HUES6 (cell line): ENCODE measurements at regions not wholly inside any gene's neighbourhood (a gene's known extent, or its start where the extent isn't known, plus 50 kb on each side); places are given as distances from the start of the nearest gene placed in this dataset.

Experiments used
- H3K27ac ChIP-seq: 2 replicates; pipeline ENCODE4 v1.7.0; 2013; ENCODE audit warnings: low read depth, mild to moderate bottlenecking, low read length, inconsistent platforms
- H3K27me3 ChIP-seq: 2 replicates; pipeline ENCODE4 v1.6.1; 2013; ENCODE audit warnings: low read length; ENCODE audit not compliant: control insufficient read depth, insufficient read depth
- H3K36me3 ChIP-seq: 2 replicates; pipeline ENCODE4 v1.6.1; 2013; ENCODE audit warnings: low read length; ENCODE audit not compliant: control insufficient read depth, insufficient read depth
- H3K4me1 ChIP-seq: 2 replicates; pipeline ENCODE4 v1.6.1; 2013; ENCODE audit warnings: low read length; ENCODE audit not compliant: control insufficient read depth, insufficient read depth
- H3K4me3 ChIP-seq: 2 replicates; pipeline ENCODE4 v1.5.1; 2013; ENCODE audit warnings: low read depth, low read length
- H3K9ac ChIP-seq: one replicate; pipeline ENCODE4 v1.6.1; 2013; ENCODE audit warnings: mild to moderate bottlenecking, low read length
- H3K9me3 ChIP-seq: 2 replicates; pipeline ENCODE4 v1.6.1; 2013; ENCODE audit warnings: low read depth, low read length; ENCODE audit not compliant: control insufficient read depth, insufficient read depth

DNA sequence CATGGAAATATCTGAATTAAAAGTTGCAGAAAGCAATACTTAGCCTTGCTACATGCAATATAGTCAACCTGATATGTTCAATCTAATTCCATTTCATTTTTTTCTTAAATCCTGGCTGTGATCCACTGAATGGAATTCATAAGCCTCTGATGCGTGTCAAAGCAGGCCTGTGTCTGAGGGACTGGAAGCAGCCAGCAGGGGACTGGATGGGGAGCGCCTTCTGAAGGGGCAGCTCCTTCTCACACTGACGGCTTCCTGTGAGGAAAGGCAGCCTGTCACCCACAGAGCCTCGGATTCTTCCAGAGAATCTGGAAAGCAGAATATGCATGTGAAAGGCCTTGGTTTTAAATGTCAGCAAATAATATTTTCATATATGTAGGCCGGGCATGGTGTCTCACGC, 73.5 kb downstream of the KCNF1 start:
- H3K27ac ChIP-seq = no peak overlapping the region
- no peaks in the 10 kb centered on the region for H3K27me3 ChIP-seq
- no peak overlapping the region for H3K9ac ChIP-seq
- no peak overlapping the region for H3K4me3 ChIP-seq
- no peaks in the 10 kb centered on the region for H3K36me3 ChIP-seq
- H3K9me3 ChIP-seq = no peaks in the 10 kb centered on the region
- H3K4me1 ChIP-seq = no peaks in the 10 kb centered on the region; the same call in 1 of the 2 replicates

DNA sequence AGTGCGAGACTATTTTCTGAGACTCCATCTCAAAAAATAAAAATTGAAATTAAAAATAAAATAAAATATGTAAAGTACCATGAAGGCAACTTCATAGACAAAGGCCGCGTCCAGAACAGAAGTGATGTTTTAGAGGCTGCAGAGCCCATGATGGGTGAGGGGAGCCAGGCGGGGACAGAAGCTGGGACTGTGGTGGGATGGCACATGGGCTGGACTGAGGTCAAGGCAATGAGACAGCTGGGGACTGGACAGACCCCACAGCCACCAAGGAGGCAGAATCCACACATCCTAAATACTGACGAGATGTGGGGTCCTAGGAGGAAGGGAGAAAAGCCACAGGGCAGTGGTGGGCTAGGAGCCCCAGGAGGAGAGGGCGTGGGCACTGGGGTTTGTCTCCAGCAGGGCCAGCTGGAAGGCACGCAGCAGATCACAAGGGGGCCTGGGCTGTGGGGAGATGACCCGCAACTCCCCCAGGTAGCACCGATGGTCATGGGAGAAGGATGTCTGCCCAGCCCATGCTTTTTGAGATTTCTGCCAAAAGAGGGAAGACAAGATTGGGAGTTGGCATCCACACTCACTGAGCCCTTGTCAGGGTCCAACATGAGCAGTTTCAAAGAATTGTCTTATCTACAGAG, 74.3 kb downstream of the KCNF1 start:
- Histone ChIP-seq H3K4me3 (no peak overlapping the region), H3K36me3 (no peaks in the 10 kb centered on the region), H3K9ac (no peak overlapping the region), H3K9me3 (no peaks in the 10 kb centered on the region), H3K4me1 (no peaks in the 10 kb centered on the region; the same call in 1 of the 2 replicates), H3K27me3 (peaks cover 2% of the 10 kb centered on the region; the same call in 1 of the 2 replicates), H3K27ac (no peak overlapping the region)

DNA sequence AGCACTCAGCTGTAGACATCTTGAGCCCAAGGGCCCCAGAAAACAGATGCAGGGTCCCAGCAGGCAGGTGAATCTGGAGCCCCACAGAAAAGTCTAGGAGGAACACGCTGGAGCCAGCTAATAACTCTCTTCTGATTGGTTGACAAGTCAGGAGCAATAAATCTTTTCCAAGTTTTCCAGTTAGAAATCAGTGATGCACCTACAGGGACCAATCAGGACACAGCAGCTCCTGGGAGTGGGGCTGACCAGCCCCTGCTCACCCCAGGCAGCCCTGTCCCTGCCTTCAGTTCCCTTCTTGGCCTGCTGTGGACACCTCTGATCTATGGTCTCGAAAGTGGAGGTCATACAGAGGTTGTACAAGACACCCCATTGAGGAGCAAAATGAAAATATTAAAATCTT, 75.7 kb downstream of the KCNF1 start:
- H3K4me1 ChIP-seq = no peaks in the 10 kb centered on the region; the same call in 1 of the 2 replicates
- H3K4me3 ChIP-seq = no peak overlapping the region
- H3K27me3 ChIP-seq = peaks cover 2% of the 10 kb centered on the region; the same call in 1 of the 2 replicates

DNA sequence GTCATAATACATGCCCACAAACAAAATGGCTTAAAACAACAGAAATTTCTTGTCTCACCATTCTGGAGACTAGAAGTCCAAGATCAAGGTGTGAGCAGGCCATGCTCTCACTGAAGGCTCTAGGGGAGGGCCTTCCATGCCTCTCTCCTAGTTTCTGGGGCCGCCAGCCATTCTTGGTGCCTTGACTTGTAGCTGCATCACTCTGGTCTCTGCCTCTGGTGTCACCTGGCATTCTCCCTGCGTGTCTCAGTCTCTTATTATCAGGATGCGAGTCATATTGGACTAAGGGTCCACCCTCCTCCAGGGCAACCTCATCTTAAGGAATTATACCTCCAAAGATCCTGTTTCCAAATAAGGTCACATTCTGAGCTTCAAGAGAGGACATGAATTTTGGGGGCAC, 76.1 kb downstream of the KCNF1 start:
- Histone ChIP-seq H3K9ac (no peak overlapping the region), H3K27me3 (peaks cover 2% of the 10 kb centered on the region; the same call in 1 of the 2 replicates), H3K27ac (no peak overlapping the region), H3K9me3 (no peaks in the 10 kb centered on the region), H3K4me3 (no peak overlapping the region), H3K36me3 (no peaks in the 10 kb centered on the region), H3K4me1 (no peaks in the 10 kb centered on the region; the same call in 1 of the 2 replicates)

More for the DNA sequence above, 75.7 kb downstream of the KCNF1 start:
- no peak overlapping the region for H3K27ac ChIP-seq
- no peaks in the 10 kb centered on the region for H3K9me3 ChIP-seq
- no peaks in the 10 kb centered on the region for H3K36me3 ChIP-seq
- no peak overlapping the region for H3K9ac ChIP-seq

DNA sequence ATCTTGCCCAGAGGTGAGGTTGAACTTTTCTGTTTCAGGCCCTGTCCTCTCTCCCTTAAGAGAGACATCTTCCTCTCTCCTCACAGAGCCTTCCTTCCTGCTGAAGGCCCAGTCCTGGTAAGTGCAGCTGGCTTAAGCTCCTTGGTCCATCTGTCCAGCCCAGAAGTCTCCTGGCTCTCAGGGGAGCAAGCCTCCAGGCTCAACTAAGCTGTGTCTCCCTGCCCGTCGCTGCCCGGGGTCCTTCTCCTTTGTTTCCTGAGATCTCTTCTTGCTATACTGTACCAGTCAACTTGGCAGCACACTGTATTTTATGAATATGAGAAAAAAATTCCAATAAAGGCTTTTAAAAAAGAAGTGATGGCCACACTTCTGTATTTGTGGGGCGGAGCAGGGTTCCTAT, 77.4 kb downstream of the KCNF1 start:
- no peaks in the 10 kb centered on the region for H3K9me3 ChIP-seq
- no peaks in the 10 kb centered on the region for H3K4me1 ChIP-seq
- no peak overlapping the region for H3K4me3 ChIP-seq
- H3K36me3 ChIP-seq = no peaks in the 10 kb centered on the region
- peaks cover 2% of the 10 kb centered on the region; the same call in 1 of the 2 replicates for H3K27me3 ChIP-seq
- no peak overlapping the region for H3K9ac ChIP-seq
- no peak overlapping the region for H3K27ac ChIP-seq

DNA sequence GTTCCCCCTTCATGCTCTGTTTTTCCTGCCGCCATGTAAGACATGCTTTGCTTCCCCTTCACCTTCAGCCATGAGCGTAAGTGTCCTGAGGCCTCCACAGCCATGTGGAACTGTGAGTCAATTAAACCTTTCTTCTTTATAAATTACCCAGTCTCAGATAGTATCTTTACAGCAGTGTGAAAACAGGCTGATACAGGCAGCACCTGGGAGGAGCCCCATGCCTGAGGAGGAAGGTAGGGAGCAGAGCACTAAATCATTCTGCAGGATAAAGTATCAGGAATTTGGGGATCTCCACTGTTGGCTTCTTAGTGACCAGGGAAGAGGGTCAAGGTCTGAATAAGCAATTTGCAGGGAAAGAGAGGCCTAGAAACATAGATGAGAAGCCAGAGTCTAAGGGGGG, 78.0 kb downstream of the KCNF1 start:
- Histone ChIP-seq H3K9me3 (no peaks in the 10 kb centered on the region), H3K27ac (no peak overlapping the region), H3K4me3 (no peak overlapping the region), H3K36me3 (no peaks in the 10 kb centered on the region), H3K27me3 (peaks cover 2% of the 10 kb centered on the region; the same call in 1 of the 2 replicates), H3K9ac (no peak overlapping the region), H3K4me1 (no peaks in the 10 kb centered on the region)

DNA sequence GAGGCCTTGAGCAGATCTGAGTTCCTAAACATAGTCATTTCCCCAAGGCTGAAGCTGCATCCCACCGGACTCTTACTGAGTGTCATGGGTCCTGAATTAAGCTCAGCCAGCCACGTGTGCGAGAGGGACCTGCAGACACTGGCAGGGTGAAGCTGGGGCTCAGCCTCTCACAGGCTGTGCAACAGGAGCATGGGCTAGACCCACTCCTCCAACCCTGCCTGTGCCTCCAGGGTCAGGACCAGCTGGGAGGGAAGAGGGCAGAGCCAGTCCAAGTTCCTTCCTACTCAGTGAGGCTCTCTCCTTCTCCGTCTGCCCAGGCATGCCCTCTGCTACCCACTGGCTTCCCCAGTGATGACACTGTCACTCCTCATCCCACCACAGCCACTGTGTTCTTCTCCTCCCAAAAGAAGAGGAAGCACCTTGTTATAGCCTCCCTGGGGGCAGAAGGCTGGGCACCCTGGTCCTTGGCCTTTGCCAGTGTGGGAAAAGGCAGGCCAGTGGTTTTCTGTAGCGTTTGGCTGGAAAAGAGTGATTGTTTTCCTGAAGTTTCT, 78.9 kb downstream of the KCNF1 start:
- Histone ChIP-seq H3K4me3 (no peak overlapping the region), H3K9ac (no peak overlapping the region), H3K27ac (no peak overlapping the region), H3K9me3 (no peaks in the 10 kb centered on the region), H3K36me3 (no peaks in the 10 kb centered on the region), H3K27me3 (peaks cover 2% of the 10 kb centered on the region; the same call in 1 of the 2 replicates), H3K4me1 (no peaks in the 10 kb centered on the region)

DNA sequence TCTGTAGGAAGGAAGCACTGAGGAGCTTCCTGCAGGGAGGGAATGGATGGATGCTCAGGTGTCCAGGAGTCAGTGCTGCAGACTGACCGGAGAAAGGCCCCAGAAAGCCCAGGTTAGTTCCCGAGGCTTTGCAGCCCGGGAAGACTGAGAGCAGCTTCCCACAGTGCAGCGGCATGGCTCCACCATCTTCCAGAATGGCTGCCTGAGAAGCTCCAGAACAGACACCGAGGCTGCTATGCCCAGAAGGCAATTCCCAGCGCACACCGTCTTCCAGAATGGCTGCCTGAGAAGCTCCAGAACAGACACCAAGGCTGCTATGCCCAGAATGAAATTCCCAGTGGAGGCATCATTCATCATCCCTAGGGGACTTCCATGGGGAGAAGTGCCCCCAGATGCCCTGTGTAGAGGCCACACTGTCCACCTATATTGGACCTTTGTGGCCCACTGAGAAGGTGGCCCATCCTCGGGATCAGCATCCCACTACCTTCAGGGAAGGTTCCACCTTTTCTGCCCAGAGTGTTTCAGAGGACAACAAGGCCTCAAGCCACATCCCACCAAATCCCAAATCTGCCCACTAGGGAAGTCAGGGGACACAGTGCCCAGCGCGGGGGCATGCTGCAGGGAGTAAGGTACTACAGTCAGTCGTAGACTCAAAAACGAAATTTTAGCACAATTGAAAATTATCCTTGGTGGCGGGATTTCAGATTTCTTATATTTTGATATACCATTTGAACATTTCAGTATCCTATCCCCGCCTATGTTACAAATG, 80.5 kb downstream of the KCNF1 start:
- Histone ChIP-seq H3K27ac (no peak overlapping the region), H3K9me3 (no peaks in the 10 kb centered on the region), H3K4me3 (no peak overlapping the region), H3K36me3 (no peaks in the 10 kb centered on the region), H3K9ac (no peak overlapping the region), H3K27me3 (peaks cover 2% of the 10 kb centered on the region; the same call in 1 of the 2 replicates), H3K4me1 (no peaks in the 10 kb centered on the region)

DNA sequence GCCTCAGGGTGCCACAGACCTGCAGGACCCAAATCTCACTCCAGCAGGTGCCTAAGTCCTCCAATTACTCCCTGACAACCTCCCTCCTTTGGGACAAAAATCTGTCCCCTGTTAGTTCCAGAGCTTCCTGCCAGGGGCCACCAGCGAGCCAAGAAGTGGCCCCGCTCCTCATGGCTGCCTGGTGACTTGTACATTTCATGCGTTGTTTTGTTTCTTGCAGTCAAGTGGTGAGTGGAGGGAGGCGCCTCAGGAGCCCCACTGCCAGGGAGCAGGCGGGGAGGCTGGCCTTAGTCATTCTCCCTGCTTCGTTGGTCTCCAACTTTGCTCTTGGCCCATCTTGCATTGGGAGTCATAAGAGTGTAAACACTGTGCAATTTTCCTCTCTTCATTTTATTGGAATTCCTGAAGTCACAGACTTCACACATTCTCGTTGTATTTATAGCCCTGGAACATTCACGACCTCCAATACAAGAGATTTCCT, 81.3 kb downstream of the KCNF1 start:
- H3K36me3 ChIP-seq = no peaks in the 10 kb centered on the region
- H3K4me3 ChIP-seq = no peak overlapping the region
- no peaks in the 10 kb centered on the region for H3K4me1 ChIP-seq
- no peak overlapping the region for H3K27ac ChIP-seq
- H3K9ac ChIP-seq = no peak overlapping the region
- peaks cover 2% of the 10 kb centered on the region; the same call in 1 of the 2 replicates for H3K27me3 ChIP-seq
- no peaks in the 10 kb centered on the region for H3K9me3 ChIP-seq

DNA sequence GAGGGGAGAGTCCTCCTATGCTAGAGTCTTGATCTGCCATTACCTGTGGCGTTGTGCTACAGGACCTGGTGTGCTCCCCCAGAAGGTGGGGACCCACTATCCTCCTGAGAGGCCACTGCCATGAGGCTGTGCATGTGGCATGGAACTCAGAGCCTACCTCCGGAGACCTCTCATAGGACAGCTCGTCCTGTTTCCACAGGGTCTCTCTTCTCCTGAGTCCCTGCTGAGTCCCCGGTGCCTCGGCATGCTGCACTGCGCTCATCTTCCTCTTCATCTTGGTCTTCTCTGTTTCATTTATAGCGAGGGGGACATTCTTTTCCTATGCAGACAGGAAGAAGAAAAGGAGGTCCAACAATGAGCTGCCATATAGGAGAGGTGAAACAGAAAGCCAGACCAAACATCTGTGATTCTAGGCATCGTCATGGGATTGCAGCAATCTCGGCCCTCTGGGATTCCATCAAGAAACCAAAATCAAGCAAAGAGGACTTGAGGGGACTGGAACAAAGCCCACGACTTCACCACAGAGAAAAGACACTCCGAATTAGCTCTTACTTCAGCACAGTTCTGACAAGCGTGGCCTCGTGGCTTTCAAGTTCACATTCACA, 83.7 kb downstream of the KCNF1 start:
- no peak overlapping the region for H3K4me3 ChIP-seq
- H3K9ac ChIP-seq = no peak overlapping the region
- no peaks in the 10 kb centered on the region for H3K36me3 ChIP-seq
- H3K27me3 ChIP-seq = peaks cover 2% of the 10 kb centered on the region; the same call in 1 of the 2 replicates
- H3K9me3 ChIP-seq = no peaks in the 10 kb centered on the region
- no peaks in the 10 kb centered on the region for H3K4me1 ChIP-seq
- H3K27ac ChIP-seq = no peak overlapping the region
